ENCODE measurements at regions not wholly inside any gene's neighbourhood (a gene's known extent, or its start where the extent isn't known, plus 50 kb on each side); places are given as distances from the start of the nearest gene placed in this dataset.

- H3K27ac ChIP-seq (ENCODE audit: low read length): no peak overlapping the region
- no peak overlapping the region for H3K4me3 ChIP-seq (ENCODE audit: low read length)
- H2AFZ ChIP-seq (ENCODE audit: low read length): no peak overlapping the region
- H3K9me2 ChIP-seq (replicated peaks; ENCODE audit: insufficient read depth, low read length): no peaks in the 10 kb centered on the region
- H3K4me2 ChIP-seq (ENCODE audit: low read depth, low read length, poor library complexity, severe bottlenecking): no peak overlapping the region
- H3K9me3 ChIP-seq (ENCODE audit: low read length): peaks cover 24% of the 10 kb centered on the region
- no peak overlapping the region for H3K9ac ChIP-seq (ENCODE audit: low read length)
- no peaks in the 10 kb centered on the region for H3K4me1 ChIP-seq (ENCODE audit: low read length)
- no peaks in the 10 kb centered on the region for H3K27me3 ChIP-seq (ENCODE audit: low read length)
- DNase-seq: no peak
- no peaks in the 10 kb centered on the region for H4K20me1 ChIP-seq (ENCODE audit: insufficient read depth, low read depth, low read length)
- H3K79me2 ChIP-seq (ENCODE audit: low read length): no peaks in the 10 kb centered on the region
- no peaks in the 10 kb centered on the region for H3K36me3 ChIP-seq (ENCODE audit: insufficient read depth, low read length)
These were observed 514.0 kb upstream of the ADAMTS5 start for GRCh38 chr21:27480841-27481261.

- no peak for DNase-seq
- H3K9me2 ChIP-seq (replicated peaks; ENCODE audit: insufficient read depth, low read length): no peaks in the 10 kb centered on the region
- H3K36me3 ChIP-seq (ENCODE audit: insufficient read depth, low read length): no peaks in the 10 kb centered on the region
- H3K79me2 ChIP-seq (ENCODE audit: low read length): no peaks in the 10 kb centered on the region
- no peak overlapping the region for H3K27ac ChIP-seq (ENCODE audit: low read length)
- H3K9ac ChIP-seq (ENCODE audit: low read length): no peak overlapping the region
- no peak overlapping the region for H3K4me3 ChIP-seq (ENCODE audit: low read length)
- H3K27me3 ChIP-seq (ENCODE audit: low read length): no peaks in the 10 kb centered on the region
- H3K4me2 ChIP-seq (ENCODE audit: low read depth, low read length, poor library complexity, severe bottlenecking): no peak overlapping the region
- H2AFZ ChIP-seq (ENCODE audit: low read length): no peak overlapping the region
- H3K4me1 ChIP-seq (ENCODE audit: low read length): no peaks in the 10 kb centered on the region
- peaks cover 34% of the 10 kb centered on the region for H3K9me3 ChIP-seq (ENCODE audit: low read length)
- no peaks in the 10 kb centered on the region for H4K20me1 ChIP-seq (ENCODE audit: insufficient read depth, low read depth, low read length)
These were observed 510.4 kb upstream of the ADAMTS5 start for GRCh38 chr21:27477296-27477695.

GRCh38 chr21:27476696-27477095 lies 509.8 kb upstream of the ADAMTS5 start:
- Histone ChIP-seq H3K9me3 (ENCODE audit: low read length) (peaks cover 32% of the 10 kb centered on the region), H3K4me1 (ENCODE audit: low read length) (no peaks in the 10 kb centered on the region), H2AFZ (ENCODE audit: low read length) (no peak overlapping the region), H3K79me2 (ENCODE audit: low read length) (no peaks in the 10 kb centered on the region), H4K20me1 (ENCODE audit: insufficient read depth, low read depth, low read length) (no peaks in the 10 kb centered on the region), H3K4me2 (ENCODE audit: low read depth, low read length, poor library complexity, severe bottlenecking) (no peak overlapping the region), H3K4me3 (ENCODE audit: low read length) (no peak overlapping the region), H3K9ac (ENCODE audit: low read length) (no peak overlapping the region), H3K27me3 (ENCODE audit: low read length) (no peaks in the 10 kb centered on the region), H3K27ac (ENCODE audit: low read length) (no peak overlapping the region), H3K9me2 (replicated peaks; ENCODE audit: insufficient read depth, low read length) (no peaks in the 10 kb centered on the region), H3K36me3 (ENCODE audit: insufficient read depth, low read length) (no peaks in the 10 kb centered on the region)
- DNase-seq: no peak

- no peak for DNase-seq
- Histone ChIP-seq H3K4me2 (ENCODE audit: low read depth, low read length, poor library complexity, severe bottlenecking) (no peak overlapping the region), H3K36me3 (ENCODE audit: insufficient read depth, low read length) (no peaks in the 10 kb centered on the region), H2AFZ (ENCODE audit: low read length) (no peak overlapping the region), H3K9me2 (replicated peaks; ENCODE audit: insufficient read depth, low read length) (no peaks in the 10 kb centered on the region), H3K9me3 (ENCODE audit: low read length) (peaks cover 36% of the 10 kb centered on the region), H3K4me1 (ENCODE audit: low read length) (no peaks in the 10 kb centered on the region), H3K27me3 (ENCODE audit: low read length) (no peaks in the 10 kb centered on the region), H3K27ac (ENCODE audit: low read length) (no peak overlapping the region), H3K79me2 (ENCODE audit: low read length) (no peaks in the 10 kb centered on the region), H3K9ac (ENCODE audit: low read length) (no peak overlapping the region), H4K20me1 (ENCODE audit: insufficient read depth, low read depth, low read length) (no peaks in the 10 kb centered on the region), H3K4me3 (ENCODE audit: low read length) (no peak overlapping the region)
These were observed 508.6 kb upstream of the ADAMTS5 start for GRCh38 chr21:27475363-27475955.

- Histone ChIP-seq H3K4me1 (ENCODE audit: low read length) (no peaks in the 10 kb centered on the region), H3K27ac (ENCODE audit: low read length) (no peak overlapping the region), H2AFZ (ENCODE audit: low read length) (no peak overlapping the region), H3K79me2 (ENCODE audit: low read length) (no peaks in the 10 kb centered on the region), H3K36me3 (ENCODE audit: insufficient read depth, low read length) (no peaks in the 10 kb centered on the region), H3K9ac (ENCODE audit: low read length) (no peak overlapping the region), H3K4me2 (ENCODE audit: low read depth, low read length, poor library complexity, severe bottlenecking) (no peak overlapping the region), H3K9me3 (ENCODE audit: low read length) (peaks cover 25% of the 10 kb centered on the region), H3K9me2 (replicated peaks; ENCODE audit: insufficient read depth, low read length) (no peaks in the 10 kb centered on the region), H4K20me1 (ENCODE audit: insufficient read depth, low read depth, low read length) (no peaks in the 10 kb centered on the region), H3K4me3 (ENCODE audit: low read length) (no peak overlapping the region), H3K27me3 (ENCODE audit: low read length) (no peaks in the 10 kb centered on the region)
- DNase-seq: no peak
These were observed 500.5 kb upstream of the ADAMTS5 start for GRCh38 chr21:27467366-27467765.

GRCh38 chr21:27466140-27466539 lies 499.3 kb upstream of the ADAMTS5 start:
- Histone ChIP-seq H3K79me2 (ENCODE audit: low read length) (no peaks in the 10 kb centered on the region), H3K4me2 (ENCODE audit: low read depth, low read length, poor library complexity, severe bottlenecking) (no peak overlapping the region), H3K4me1 (ENCODE audit: low read length) (no peaks in the 10 kb centered on the region), H3K27me3 (ENCODE audit: low read length) (no peaks in the 10 kb centered on the region), H3K9ac (ENCODE audit: low read length) (no peak overlapping the region), H3K4me3 (ENCODE audit: low read length) (no peak overlapping the region), H3K9me3 (ENCODE audit: low read length) (peaks cover 22% of the 10 kb centered on the region), H4K20me1 (ENCODE audit: insufficient read depth, low read depth, low read length) (no peaks in the 10 kb centered on the region), H3K27ac (ENCODE audit: low read length) (no peak overlapping the region), H3K36me3 (ENCODE audit: insufficient read depth, low read length) (no peaks in the 10 kb centered on the region), H3K9me2 (replicated peaks; ENCODE audit: insufficient read depth, low read length) (no peaks in the 10 kb centered on the region), H2AFZ (ENCODE audit: low read length) (no peak overlapping the region)
- DNase-seq: no peak

GRCh38 chr21:27464648-27465047 lies 497.8 kb upstream of the ADAMTS5 start:
- Histone ChIP-seq H3K4me1 (ENCODE audit: low read length) (no peaks in the 10 kb centered on the region), H3K79me2 (ENCODE audit: low read length) (no peaks in the 10 kb centered on the region), H3K27ac (ENCODE audit: low read length) (no peak overlapping the region), H3K36me3 (ENCODE audit: insufficient read depth, low read length) (no peaks in the 10 kb centered on the region), H3K4me3 (ENCODE audit: low read length) (no peak overlapping the region), H4K20me1 (ENCODE audit: insufficient read depth, low read depth, low read length) (no peaks in the 10 kb centered on the region), H3K9ac (ENCODE audit: low read length) (no peak overlapping the region), H3K9me3 (ENCODE audit: low read length) (peaks cover 13% of the 10 kb centered on the region), H2AFZ (ENCODE audit: low read length) (no peak overlapping the region), H3K9me2 (replicated peaks; ENCODE audit: insufficient read depth, low read length) (no peaks in the 10 kb centered on the region), H3K27me3 (ENCODE audit: low read length) (no peaks in the 10 kb centered on the region), H3K4me2 (ENCODE audit: low read depth, low read length, poor library complexity, severe bottlenecking) (no peak overlapping the region)
- DNase-seq: no peak

- no peaks in the 10 kb centered on the region for H3K4me1 ChIP-seq (ENCODE audit: low read length)
- H4K20me1 ChIP-seq (ENCODE audit: insufficient read depth, low read depth, low read length): no peaks in the 10 kb centered on the region
- H3K36me3 ChIP-seq (ENCODE audit: insufficient read depth, low read length): no peaks in the 10 kb centered on the region
- peaks cover 12% of the 10 kb centered on the region for H3K9me3 ChIP-seq (ENCODE audit: low read length)
- no peaks in the 10 kb centered on the region for H3K27me3 ChIP-seq (ENCODE audit: low read length)
- H3K9ac ChIP-seq (ENCODE audit: low read length): no peak overlapping the region
- no peak overlapping the region for H2AFZ ChIP-seq (ENCODE audit: low read length)
- H3K9me2 ChIP-seq (replicated peaks; ENCODE audit: insufficient read depth, low read length): no peaks in the 10 kb centered on the region
- no peak overlapping the region for H3K4me3 ChIP-seq (ENCODE audit: low read length)
- no peak for DNase-seq
- H3K27ac ChIP-seq (ENCODE audit: low read length): no peak overlapping the region
- no peak overlapping the region for H3K4me2 ChIP-seq (ENCODE audit: low read depth, low read length, poor library complexity, severe bottlenecking)
- no peaks in the 10 kb centered on the region for H3K79me2 ChIP-seq (ENCODE audit: low read length)
These were observed 495.8 kb upstream of the ADAMTS5 start for GRCh38 chr21:27462726-27463125.

- H3K27me3 ChIP-seq (ENCODE audit: low read length): no peaks in the 10 kb centered on the region
- no peaks in the 10 kb centered on the region for H3K36me3 ChIP-seq (ENCODE audit: insufficient read depth, low read length)
- no peak overlapping the region for H3K9ac ChIP-seq (ENCODE audit: low read length)
- H4K20me1 ChIP-seq (ENCODE audit: insufficient read depth, low read depth, low read length): no peaks in the 10 kb centered on the region
- no peak overlapping the region for H3K4me2 ChIP-seq (ENCODE audit: low read depth, low read length, poor library complexity, severe bottlenecking)
- no peaks in the 10 kb centered on the region for H3K4me1 ChIP-seq (ENCODE audit: low read length)
- no peak overlapping the region for H3K4me3 ChIP-seq (ENCODE audit: low read length)
- H3K27ac ChIP-seq (ENCODE audit: low read length): no peak overlapping the region
- no peaks in the 10 kb centered on the region for H3K79me2 ChIP-seq (ENCODE audit: low read length)
- H3K9me3 ChIP-seq (ENCODE audit: low read length): peaks cover 24% of the 10 kb centered on the region
- no peak overlapping the region for H2AFZ ChIP-seq (ENCODE audit: low read length)
- no peak for DNase-seq
- H3K9me2 ChIP-seq (replicated peaks; ENCODE audit: insufficient read depth, low read length): no peaks in the 10 kb centered on the region
These were observed 487.3 kb upstream of the ADAMTS5 start for GRCh38 chr21:27454234-27454633.
